ENCODE measurements at regions not wholly inside any gene's neighbourhood (a gene's known extent, or its start where the extent isn't known, plus 50 kb on each side); places are given as distances from the start of the nearest gene placed in this dataset.

- H3K27me3 ChIP-seq (ENCODE audit: low read length) = no peaks in the 10 kb centered on the region
- H3K9me2 ChIP-seq (replicated peaks; ENCODE audit: insufficient read depth, low read length) = no peaks in the 10 kb centered on the region
- no peak overlapping the region for H3K9ac ChIP-seq (ENCODE audit: low read length)
- no peaks in the 10 kb centered on the region for H3K9me3 ChIP-seq (ENCODE audit: insufficient read depth, low read length)
- no peaks in the 10 kb centered on the region for H3K36me3 ChIP-seq (ENCODE audit: low read length)
- H2AFZ ChIP-seq (ENCODE audit: low read depth, low read length, severe bottlenecking) = no peak overlapping the region
- H3K27ac ChIP-seq (ENCODE audit: low read depth, low read length) = no peak overlapping the region
- no peaks in the 10 kb centered on the region for H3K79me2 ChIP-seq (ENCODE audit: insufficient read depth, low read length)
- H3K4me2 ChIP-seq (ENCODE audit: low read depth, low read length, poor library complexity, severe bottlenecking) = no peak overlapping the region
- H3K4me3 ChIP-seq (ENCODE audit: insufficient read depth, low read length, poor library complexity, severe bottlenecking) = no peak overlapping the region
- H3F3A ChIP-seq (ENCODE audit: insufficient read depth) = no peaks in the 10 kb centered on the region
- TF ChIP-seq EZH2phosphoT487 (conservative IDR thresholded peaks at IDR 0.05; ENCODE audit: low read length) (no peak), CTCF (IDR thresholded peaks at IDR 0.05; ENCODE audit: insufficient read depth, low read length, poor library complexity, severe bottlenecking) (no peak)
- no peaks in the 10 kb centered on the region for H4K20me1 ChIP-seq (ENCODE audit: low read depth, low read length)
Observed at GRCh38 chr2:83826577-83826976, 632.5 kb downstream of the SUCLG1 start.

GRCh38 chr2:83823229-83823628 is 635.9 kb downstream of the SUCLG1 start:
- no peak overlapping the region for H3K4me3 ChIP-seq (ENCODE audit: insufficient read depth, low read length, poor library complexity, severe bottlenecking)

GRCh38 chr2:83817511-83817910 is 641.6 kb downstream of the SUCLG1 start:
- no peaks in the 10 kb centered on the region for H3F3A ChIP-seq (ENCODE audit: insufficient read depth)
- no peak overlapping the region for H3K4me2 ChIP-seq (ENCODE audit: low read depth, low read length, poor library complexity, severe bottlenecking)
- H3K27me3 ChIP-seq (ENCODE audit: low read length) = no peaks in the 10 kb centered on the region
- no peaks in the 10 kb centered on the region for H3K79me2 ChIP-seq (ENCODE audit: insufficient read depth, low read length)
- TF ChIP-seq CTCF (IDR thresholded peaks at IDR 0.05; ENCODE audit: insufficient read depth, low read length, poor library complexity, severe bottlenecking) = no peak
- no peak for TF ChIP-seq EZH2phosphoT487 (conservative IDR thresholded peaks at IDR 0.05; ENCODE audit: low read length)
- H4K20me1 ChIP-seq (ENCODE audit: low read depth, low read length) = no peaks in the 10 kb centered on the region
- H3K4me3 ChIP-seq (ENCODE audit: insufficient read depth, low read length, poor library complexity, severe bottlenecking) = no peak overlapping the region
- H2AFZ ChIP-seq (ENCODE audit: low read depth, low read length, severe bottlenecking) = no peak overlapping the region
- no peaks in the 10 kb centered on the region for H3K36me3 ChIP-seq (ENCODE audit: low read length)
- H3K9me3 ChIP-seq (ENCODE audit: insufficient read depth, low read length) = no peaks in the 10 kb centered on the region
- H3K9me2 ChIP-seq (replicated peaks; ENCODE audit: insufficient read depth, low read length) = no peaks in the 10 kb centered on the region
- H3K9ac ChIP-seq (ENCODE audit: low read length) = no peak overlapping the region
- H3K27ac ChIP-seq (ENCODE audit: low read depth, low read length) = no peak overlapping the region

More at GRCh38 chr2:83823229-83823628, 635.9 kb downstream of the SUCLG1 start:
- H3F3A ChIP-seq (ENCODE audit: insufficient read depth) = no peaks in the 10 kb centered on the region
- no peaks in the 10 kb centered on the region for H4K20me1 ChIP-seq (ENCODE audit: low read depth, low read length)
- no peaks in the 10 kb centered on the region for H3K9me3 ChIP-seq (ENCODE audit: insufficient read depth, low read length)
- H3K4me2 ChIP-seq (ENCODE audit: low read depth, low read length, poor library complexity, severe bottlenecking) = no peak overlapping the region
- TF ChIP-seq EZH2phosphoT487 (conservative IDR thresholded peaks at IDR 0.05; ENCODE audit: low read length) = no peak
- no peak for TF ChIP-seq CTCF (IDR thresholded peaks at IDR 0.05; ENCODE audit: insufficient read depth, low read length, poor library complexity, severe bottlenecking)
- H2AFZ ChIP-seq (ENCODE audit: low read depth, low read length, severe bottlenecking) = no peak overlapping the region
- no peaks in the 10 kb centered on the region for H3K79me2 ChIP-seq (ENCODE audit: insufficient read depth, low read length)
- H3K9me2 ChIP-seq (replicated peaks; ENCODE audit: insufficient read depth, low read length) = no peaks in the 10 kb centered on the region
- no peak overlapping the region for H3K27ac ChIP-seq (ENCODE audit: low read depth, low read length)
- H3K9ac ChIP-seq (ENCODE audit: low read length) = no peak overlapping the region
- H3K36me3 ChIP-seq (ENCODE audit: low read length) = no peaks in the 10 kb centered on the region
- no peaks in the 10 kb centered on the region for H3K27me3 ChIP-seq (ENCODE audit: low read length)

Data from SU-DHL-6 (cell line).